22Rv1 (cell line): ENCODE measurements at regions not wholly inside any gene's neighbourhood (a gene's known extent, or its start where the extent isn't known, plus 50 kb on each side); places are given as distances from the start of the nearest gene placed in this dataset.

Experiments
- ZFX ChIP-seq: fragments of 450-650 bp; IDR thresholded peaks from 2 replicates; pipeline ENCODE4 v1.6.1; 2017; ENCODE audit warnings: antibody characterized with exemption, borderline replicate concordance
- TF ChIP-seq, protein P1 (sequence below): fragments of 450-650 bp; IDR thresholded peaks from 2 replicates; pipeline ENCODE4 v1.5.1; 2017; ENCODE audit warnings: mild to moderate bottlenecking

DNA sequence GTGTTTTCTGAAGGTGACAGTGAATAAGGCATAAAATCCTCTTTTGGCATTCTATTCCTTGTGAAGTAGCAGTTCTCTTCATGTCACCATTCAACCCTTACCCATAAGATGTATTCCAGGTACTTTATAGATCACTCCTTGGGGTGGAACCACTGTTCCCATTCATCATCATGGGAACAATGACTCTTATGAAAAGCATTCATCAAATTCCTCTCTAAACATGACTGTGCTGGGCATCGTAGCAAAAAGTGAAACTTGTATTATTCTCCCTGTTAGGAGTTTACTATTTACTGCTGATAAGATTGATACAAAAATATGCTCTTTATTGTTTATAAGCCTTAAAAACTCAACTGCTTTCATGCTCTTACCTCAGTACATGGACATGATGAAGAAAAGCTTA is 793.4 kb downstream of the LIG4 start:
- TF ChIP-seq, protein P1, sequence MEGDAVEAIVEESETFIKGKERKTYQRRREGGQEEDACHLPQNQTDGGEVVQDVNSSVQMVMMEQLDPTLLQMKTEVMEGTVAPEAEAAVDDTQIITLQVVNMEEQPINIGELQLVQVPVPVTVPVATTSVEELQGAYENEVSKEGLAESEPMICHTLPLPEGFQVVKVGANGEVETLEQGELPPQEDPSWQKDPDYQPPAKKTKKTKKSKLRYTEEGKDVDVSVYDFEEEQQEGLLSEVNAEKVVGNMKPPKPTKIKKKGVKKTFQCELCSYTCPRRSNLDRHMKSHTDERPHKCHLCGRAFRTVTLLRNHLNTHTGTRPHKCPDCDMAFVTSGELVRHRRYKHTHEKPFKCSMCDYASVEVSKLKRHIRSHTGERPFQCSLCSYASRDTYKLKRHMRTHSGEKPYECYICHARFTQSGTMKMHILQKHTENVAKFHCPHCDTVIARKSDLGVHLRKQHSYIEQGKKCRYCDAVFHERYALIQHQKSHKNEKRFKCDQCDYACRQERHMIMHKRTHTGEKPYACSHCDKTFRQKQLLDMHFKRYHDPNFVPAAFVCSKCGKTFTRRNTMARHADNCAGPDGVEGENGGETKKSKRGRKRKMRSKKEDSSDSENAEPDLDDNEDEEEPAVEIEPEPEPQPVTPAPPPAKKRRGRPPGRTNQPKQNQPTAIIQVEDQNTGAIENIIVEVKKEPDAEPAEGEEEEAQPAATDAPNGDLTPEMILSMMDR = no peak
- TF ChIP-seq ZFX = no peak
